T-helper 1 cell treated with Interleukin-12 subunit alpha and Interleukin-12 subunit beta and Interleukin-4 antibody, amounts not matched to agents 30 ng/mL and 1 ng/mL, for 36 hours (primary cell): ENCODE measurements at regions not wholly inside any gene's neighbourhood (a gene's known extent, or its start where the extent isn't known, plus 50 kb on each side); places are given as distances from the start of the nearest gene placed in this dataset.

Experiments
- intact Hi-C: fragments of 100-400 bp; cut with micrococcal nuclease; formaldehyde crosslinking; loops from one replicate; pipeline ENCODE4 v1.15.1; 2024

DNA sequence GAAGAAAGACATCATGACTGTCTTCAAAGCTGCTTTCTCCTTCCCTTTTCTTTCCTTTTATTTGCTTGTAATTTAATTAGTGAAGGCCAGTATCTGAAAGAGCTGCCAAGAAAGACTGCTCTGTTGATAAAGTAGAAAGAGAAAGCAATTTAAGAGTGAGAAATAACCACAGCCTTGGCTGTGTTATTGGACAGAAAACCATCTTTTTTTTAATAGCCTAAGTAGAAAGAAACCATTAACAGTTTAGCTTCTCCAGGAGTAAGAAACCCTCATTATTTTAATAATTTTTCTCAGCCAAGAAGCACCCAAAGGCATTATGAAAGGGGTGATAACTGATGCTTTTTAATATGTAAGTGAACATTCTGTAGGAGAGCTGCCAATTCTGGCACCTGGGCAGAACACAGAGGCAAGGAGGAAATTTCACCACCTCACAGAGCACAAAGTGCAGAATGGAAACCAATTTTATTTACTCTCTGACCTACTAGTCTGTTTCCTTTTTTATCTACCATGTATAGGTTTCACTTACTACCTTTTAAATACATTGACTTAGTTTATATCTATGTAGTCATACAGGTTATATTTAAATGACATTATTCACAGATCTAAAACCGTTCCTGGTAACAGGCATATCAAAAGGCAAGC, 703.2 kb downstream of the MRPL39 start:
- intact Hi-C loops = no loop called here

DNA sequence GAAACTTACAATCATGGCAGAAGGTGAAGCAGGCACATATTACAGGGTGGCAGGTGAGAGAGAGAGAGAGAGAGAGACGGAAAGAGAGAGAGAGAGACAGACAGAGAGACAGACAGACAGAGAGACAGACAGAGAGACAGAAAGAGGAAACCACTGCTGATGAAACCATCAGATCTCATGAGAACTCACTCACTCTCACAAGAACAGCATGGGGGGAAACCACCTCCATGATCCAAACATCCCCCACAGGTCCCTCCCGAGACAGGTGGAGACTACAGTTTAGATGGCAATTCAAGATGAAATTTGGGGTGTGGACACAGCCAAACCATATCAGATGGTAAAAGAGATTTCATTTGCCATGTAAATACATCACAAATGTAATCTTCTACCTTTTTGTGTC, 708.1 kb downstream of the MRPL39 start:
- intact Hi-C loops = no loop called here

DNA sequence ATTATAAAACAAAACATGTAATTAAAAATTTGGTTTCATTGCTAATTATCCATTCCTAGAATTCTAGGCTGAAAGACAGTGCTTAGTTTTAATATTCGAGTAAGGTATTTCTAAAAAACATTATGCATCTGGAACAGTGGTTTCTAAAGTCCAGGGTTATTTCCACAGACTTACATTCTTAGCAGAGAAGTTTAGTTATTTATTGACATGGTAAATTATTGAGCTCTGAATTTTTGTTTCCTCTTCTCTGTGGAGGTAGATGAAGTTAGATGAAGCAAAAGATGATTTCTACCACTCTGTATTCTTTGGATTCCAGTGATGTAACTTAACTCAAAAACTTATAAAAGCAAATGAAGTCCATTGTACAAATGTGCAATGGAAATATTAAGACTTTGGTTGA, 709.4 kb downstream of the MRPL39 start:
- intact Hi-C loops = no loop called here

DNA sequence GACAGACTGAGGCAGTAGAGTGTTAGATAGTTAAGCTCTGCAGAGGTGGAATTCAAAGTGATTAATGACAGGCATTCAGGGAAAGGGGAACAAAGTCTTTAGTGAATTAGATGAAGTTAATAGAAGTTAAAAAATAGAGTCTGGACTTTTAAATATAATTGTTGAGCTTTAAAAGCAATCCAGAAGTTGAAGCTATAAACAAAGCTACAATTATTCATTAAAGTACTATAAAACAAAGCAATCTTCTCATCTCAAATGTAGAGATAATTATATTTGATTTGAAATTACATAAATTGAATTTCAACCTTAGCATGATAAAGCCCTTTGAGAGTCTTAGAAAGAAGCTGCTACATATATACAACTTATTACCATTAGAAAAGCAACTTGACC, 710.6 kb downstream of the MRPL39 start:
- intact Hi-C loops = loop anchor here (1.0 kb wide), 1 partner anchor 490 kb away; no protein-coding TSS in a partner anchor

DNA sequence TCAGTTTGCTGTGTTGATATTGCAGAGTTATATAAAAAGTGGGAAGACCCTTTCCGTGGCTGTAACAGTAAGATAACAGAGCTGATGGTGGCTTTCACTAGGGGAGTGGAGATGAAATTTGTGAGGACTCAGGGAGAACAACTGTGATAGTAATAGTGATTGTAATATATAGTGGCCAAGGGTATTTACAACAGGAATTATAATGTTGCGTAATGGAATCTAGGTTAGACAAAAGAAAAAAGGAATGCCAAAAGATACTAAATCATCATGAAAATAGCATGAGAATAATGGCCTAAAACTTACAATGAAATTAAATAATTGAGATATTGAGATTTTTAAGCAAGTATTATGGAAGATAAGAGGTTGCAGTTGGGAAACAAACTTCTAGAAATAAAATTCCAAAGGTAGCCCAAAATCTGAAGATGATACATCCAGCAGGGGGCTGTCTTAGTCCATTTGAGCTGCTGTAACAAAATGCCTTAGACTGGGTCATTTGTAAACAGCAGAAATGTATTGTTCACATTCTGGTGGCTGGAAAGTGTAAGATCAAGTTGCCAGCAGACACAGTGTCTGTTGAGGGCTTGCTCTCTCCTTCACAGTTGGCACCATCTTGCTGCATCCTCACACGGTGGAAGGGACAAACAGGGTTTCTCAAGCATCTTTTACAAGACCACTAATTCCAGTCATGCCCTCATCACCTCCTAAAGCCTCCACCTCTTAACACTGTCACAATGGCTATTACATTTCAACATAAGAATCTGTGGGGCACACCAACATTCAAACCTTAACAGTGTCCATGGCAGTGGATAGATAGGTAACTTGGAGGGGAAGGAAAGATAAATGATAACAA, 711.2 kb downstream of the MRPL39 start:
- intact Hi-C loops = loop anchor here (1.0 kb wide), 1 partner anchor 490 kb away; no protein-coding TSS in a partner anchor

DNA sequence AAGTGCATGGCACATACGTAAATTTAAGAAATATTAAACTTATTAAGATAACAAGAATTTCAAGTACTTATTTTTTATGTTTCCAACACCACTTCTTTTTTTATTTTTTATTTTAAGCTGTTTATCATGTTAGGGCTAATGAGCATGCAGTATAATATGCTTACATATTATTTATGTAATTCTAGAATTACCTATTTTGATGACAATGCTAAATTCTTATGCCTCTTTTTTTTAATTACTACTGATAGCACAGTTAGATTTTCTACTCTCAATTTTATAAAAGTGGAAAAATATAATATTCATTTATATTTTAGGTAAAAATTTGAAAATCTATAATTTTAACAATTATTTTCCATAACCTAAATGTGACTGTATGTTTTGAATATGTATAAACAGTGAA, 713.0 kb downstream of the MRPL39 start:
- intact Hi-C loops = no loop called here

DNA sequence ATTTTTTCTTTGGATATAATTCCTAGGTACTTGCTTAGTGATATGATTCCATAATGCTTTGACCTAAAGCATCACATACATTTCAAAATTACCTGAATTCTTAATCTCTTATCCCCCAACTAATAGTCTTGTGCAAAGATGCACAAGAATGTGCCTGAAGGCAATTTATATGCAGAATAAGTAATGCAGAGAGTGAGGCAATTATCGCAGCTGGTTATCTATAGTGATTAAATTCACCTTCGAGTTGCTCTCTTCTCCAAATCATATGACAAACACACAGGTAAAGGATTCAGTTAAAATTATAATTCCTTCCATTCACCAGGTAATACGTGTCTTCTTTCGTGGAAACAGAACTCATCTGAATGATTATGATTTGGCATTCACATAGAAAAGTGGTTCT, 717.3 kb downstream of the MRPL39 start:
- intact Hi-C loops = no loop called here

DNA sequence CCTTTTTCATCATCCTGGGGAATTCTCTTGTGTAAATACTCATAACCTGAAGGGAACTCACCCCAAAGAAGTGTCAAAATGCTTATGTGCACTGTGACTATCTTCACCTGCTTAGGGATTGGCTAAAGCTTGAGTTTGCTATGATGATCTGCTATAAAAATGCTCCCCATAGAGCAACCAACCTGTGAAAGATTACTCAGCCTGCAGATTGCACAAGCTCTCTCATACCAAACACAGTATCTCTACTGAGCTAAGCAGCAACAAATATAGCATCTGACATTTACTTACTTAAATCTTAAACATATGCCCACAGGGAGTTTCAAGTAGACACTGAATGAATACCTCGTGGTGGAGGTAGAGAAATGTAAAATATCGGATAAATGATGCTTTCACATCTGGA, 725.8 kb downstream of the MRPL39 start:
- intact Hi-C loops = no loop called here

DNA sequence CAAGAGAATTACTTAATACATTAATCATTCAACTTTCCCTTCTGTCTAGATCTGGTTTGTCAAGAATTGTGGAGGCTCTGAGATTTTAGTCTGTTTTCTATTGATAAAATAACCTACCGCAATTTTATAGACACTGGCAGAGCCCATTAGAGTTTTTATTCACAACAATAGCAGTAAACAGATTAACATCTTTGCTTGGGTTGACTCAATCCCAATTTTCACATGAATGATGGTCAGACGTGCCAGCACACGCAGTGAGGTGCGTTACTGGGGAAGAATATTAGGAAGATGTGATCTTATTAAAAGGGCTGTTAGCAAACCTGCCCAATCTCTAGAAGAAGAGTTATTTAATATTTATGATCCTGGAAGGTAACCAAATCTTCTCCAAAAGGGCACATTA, 736.6 kb downstream of the MRPL39 start:
- intact Hi-C loops = no loop called here

DNA sequence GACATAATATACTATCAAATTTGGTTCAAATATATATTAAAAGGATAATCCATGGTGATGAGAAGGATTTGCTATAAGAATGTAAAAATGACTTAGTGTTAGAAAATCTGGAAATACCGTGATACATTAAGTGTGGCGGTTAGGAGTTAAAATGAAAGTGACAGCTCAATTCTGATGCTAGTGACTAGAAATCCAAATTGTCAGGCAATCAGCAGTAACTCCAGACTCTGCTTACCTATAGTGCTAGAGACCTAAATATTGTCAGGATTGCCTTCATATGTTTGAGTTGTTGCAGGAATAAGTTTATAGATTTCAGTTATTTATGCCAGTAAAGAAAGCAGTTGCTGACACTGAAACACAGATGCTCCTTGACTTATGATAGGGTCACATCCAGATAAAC, 737.4 kb downstream of the MRPL39 start:
- intact Hi-C loops = no loop called here

DNA sequence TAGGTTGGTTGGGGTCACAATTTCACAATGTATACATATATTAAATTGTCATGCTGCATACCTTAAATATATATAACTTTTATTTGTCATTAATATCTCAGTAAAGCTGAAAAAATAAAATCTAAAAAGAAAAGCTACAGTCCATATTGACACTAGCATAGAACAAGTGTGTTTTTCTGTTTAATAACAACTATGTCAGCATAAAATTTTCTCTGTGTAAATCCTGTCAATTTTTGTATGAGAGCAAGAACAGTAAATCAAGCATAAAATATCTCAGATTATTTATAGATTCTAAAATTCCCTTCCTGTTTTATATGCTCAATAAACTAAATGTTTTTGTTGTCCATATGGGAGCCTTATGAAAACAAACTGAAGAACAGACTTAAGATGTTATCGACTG, 739.2 kb downstream of the MRPL39 start:
- intact Hi-C loops = no loop called here

DNA sequence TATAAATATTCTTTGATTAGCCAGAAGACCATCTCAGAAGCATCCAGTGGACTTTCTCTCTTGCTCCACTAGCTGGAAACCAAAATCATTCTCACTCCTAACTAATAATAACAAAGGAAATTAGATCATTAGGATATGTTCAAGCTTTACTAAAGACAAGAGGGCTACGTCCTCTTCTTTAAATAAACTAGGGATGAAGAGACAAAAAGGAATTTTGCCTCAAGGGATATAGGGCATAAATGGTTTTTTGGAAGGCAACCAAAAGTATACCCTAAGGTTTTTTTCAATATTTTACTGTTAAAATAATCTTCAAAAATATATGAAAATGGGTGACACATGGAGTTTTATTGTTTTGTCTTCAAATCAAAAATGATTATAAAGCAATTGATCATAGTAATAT, 745.8 kb downstream of the MRPL39 start:
- intact Hi-C loops = no loop called here

DNA sequence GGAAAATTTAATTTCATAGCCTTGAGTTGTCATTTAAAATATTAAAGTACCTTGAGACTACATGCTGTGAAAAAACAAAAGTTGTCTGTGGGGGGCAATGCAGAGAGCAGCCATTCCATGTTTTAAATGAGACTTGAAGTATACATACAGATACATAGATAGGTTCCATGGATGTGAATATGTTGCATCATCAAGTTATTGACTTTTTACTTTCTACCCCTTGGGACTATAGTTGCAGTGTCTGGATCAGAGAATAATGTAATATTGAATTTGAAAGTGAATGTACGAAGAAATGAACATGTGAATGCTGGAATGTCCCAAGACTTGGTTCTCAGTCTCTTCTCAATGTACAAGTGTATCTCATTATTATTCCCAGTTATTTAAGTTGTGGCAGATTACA, 751.0 kb downstream of the MRPL39 start:
- intact Hi-C loops = no loop called here

DNA sequence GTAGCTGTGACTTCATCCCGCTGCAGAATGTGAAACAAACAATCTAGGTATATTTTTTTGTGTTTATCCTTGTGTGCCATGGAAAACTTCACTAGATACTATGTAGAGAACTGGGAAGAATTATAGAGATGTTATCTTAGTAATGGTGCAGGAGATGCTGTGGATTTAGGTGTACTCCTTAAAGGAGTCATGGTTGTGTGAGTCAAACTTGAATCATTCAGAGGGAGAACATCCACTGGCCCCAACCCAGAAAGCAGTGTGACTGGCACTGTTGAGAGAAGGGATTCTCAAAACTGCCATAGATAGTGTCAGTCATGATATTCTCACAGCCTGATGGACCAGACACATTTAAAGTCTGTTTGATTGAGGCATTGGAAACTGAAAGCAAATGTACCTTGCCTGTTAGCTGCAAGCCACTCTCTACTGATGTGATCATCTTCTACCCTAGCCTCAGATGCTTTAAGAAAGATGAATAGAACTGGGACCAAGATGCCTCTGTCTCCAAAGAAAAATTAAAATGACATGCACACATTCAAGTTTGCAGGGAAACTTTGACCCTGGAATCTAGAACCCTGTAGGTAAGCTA, 754.6 kb downstream of the MRPL39 start:
- intact Hi-C loops = no loop called here

DNA sequence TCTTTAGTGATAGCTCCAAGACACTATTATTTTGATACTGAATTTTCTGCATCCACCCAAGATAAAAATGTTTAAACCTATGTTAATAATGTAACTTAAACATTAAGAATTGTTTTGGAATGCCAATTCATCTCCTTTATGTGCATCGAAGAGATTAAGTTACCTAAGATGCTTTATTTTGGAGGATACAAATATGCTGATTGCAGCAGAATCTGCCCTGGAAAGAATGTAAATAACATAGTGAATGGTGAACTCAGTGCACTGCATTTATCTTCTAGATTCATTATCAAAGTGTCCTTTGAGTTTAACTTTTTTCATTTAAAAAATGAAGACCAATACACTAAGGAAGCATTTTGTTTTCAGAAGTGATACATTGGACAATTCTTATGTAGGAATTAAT, 757.2 kb downstream of the MRPL39 start:
- intact Hi-C loops = no loop called here

DNA sequence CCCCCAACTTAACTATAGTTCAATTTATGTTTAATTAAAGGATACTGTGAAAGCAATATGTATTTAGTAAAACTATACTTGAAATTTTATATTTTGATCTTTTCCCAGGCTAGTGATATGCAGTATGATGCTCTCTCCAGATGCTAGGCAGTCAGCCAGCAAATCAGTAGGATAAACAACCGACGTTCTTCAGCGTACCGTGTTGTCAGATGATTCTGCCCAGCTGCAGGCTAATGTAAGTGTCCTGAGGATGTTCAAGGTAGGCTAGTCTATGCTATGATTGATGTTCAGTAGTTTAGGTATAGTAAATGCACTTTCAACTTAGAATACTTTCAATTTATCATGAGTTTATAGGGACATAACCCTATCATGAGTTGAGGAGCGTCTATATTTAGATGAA, 762.6 kb downstream of the MRPL39 start:
- intact Hi-C loops = no loop called here

DNA sequence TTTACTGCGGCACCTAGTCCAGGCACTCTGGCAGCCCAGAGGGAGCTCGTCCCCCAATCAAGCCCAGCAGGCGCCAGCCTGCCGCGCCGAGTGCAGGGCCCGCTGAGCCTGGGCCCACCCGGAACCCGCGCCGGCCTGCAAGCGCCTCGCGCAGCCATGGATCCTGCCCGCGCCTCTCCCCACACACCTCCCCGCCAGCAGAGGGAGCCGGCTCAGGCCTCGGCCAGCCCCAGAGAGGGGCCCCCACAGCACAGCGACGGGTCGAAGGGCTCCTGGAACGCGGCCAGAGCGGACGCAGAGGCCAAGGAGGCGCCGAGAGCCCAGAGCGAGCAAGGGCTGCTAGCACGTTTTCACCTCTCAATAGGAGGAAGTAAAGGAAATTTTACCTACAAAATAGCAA, 767.0 kb downstream of the MRPL39 start:
- intact Hi-C loops = no loop called here

DNA sequence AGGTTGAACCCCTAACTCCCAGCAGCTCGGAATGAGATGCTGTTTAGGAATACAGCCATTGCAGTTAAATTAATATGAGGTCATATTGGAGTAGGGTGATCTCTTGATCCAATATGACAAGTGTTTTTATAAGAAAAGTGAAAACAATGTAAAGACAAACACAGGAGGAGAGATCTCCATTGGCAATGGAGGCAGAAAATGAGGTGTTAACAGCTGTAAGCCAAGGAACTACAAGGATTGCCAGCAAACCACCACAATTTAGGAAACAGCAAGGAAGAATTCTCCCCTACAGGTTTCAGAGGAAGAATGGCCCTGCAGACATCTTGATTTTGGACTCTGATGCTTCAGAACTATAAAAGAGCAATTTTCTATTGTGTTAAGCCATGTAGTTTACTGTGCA, 774.3 kb downstream of the MRPL39 start:
- intact Hi-C loops = no loop called here

DNA sequence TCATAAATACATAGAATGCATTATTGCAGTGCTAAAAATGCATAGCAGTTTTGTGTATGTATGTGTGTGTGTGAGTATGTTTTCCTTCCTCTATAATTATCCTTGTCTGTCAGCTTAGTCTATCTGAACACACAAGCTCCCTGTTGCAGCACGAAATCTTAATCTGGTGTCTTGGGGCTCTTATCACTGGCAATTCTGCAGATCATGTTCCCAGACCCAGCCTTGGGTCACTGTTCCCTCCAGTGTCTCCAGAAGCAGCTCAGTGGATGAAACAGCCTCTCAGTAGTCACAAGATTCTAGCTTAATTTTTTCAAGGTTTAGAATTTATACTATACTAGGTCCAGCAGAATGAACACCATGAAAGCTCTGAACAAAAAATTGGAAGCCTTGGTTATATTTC, 777.9 kb downstream of the MRPL39 start:
- intact Hi-C loops = no loop called here

DNA sequence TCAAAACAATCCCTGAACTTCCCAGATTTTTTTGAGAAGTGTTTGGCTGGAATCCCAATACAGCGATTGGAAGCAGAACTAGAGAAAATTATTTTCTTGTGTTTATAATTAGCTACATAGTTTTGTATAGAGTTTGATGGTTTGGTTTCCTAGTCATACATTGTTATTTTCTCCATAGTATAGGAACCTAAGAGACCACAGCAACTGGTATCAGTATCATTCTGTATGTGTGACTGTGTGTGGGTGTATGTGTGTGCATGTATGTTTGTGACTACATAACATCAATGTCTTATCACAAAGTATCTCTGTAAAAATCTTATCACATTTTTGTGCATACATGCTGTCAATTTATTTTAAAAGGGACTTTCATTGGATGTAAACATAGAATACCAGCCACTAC, 780.5 kb downstream of the MRPL39 start:
- intact Hi-C loops = no loop called here

DNA sequence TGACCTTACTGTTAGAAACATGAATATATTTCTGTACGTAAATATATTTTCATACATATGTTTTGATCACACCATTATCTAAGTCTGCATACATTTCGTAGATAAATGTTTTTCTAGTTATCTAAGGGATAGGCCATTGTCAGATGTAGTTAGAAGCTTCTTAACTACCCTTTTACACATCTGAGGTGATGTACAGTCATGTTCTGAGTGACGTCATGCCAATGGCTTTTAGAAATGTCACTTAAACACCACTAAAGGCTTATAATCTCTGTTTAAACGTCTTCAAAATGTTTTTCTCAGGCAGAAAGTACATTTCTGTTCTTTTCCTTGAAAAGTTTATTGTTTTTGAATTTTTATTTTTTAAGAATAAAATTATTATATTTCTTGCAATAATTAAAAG, 781.9 kb downstream of the MRPL39 start:
- intact Hi-C loops = no loop called here

DNA sequence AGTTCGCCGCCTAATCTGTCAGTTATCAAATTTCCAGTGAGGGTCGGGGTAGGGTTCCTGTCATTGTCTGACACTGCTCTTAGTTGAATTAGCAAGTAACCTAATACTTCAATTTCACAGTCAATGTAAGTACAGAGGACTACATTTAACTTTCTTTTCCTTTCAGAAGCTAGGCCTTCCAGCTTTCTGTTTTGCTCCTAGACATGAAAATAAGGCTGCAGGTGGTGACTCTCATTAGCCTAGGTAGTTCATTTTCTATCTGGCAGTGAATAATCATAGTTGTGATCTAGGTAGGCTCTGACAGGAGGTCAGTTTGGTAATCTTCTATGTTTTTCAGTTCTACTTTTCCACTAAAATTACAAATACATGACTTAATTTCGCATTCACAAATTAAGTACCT, 783.1 kb downstream of the MRPL39 start:
- intact Hi-C loops = no loop called here

DNA sequence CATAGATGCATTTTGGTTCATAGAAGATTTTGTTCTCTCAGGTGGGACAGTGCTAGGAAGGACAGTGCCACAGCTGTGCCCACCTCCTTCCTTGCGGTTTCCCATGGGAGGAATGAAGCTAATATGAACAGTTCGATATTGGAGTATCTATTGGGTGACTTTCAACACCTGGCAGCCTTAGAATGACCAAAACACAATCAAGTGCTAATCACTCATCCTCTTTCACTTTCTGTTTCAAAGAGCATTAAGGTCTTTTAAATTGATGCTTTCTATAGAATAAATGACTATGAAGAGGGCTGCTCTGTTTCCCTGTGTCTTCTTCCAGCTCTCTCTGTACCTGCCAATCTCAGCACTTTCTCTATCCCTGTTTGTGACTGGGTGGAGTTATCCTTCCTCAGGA, 784.0 kb downstream of the MRPL39 start:
- intact Hi-C loops = no loop called here
